Activated T-cell treated with anti-CD3 and anti-CD28 coated beads, Interleukin-2, amount 50 U/mL, for 72 hours (primary cell): ENCODE measurements at regions not wholly inside any gene's neighbourhood (a gene's known extent, or its start where the extent isn't known, plus 50 kb on each side); places are given as distances from the start of the nearest gene placed in this dataset.
"Not testable (repeated sequence)": the region's sequence is repeated elsewhere in the genome, so short reads cannot be mapped to it uniquely, and the experiment has no call there.

ENCODE experiments used
- ATAC-seq, 2 donors: fragments of 150-1000 bp; cut with Tn5 transposase; replicated peaks in 1 of 2; 2 replicates each; pipeline ENCODE4 v1.10.0; 2021; ENCODE audit warnings: moderate library complexity in 2 of 2, mild to moderate bottlenecking in 1 of 2
- DNase-seq, 2 donors: peaks; one replicate each; pipeline ENCODE4 v3.0.0; 2021 to 2022; ENCODE audit warnings: mixed read lengths in 1 of 2
- H3K27ac Mint-ChIP-seq: one replicate; pipeline ENCODE4 v1.8.0; 2022; ENCODE audit warnings: mild to moderate bottlenecking, moderate library complexity, mixed read lengths
- H3K27me3 Mint-ChIP-seq: one replicate; pipeline ENCODE4 v1.8.0; 2022; ENCODE audit warnings: low read depth, mixed read lengths
- H3K36me3 Mint-ChIP-seq, 2 donors: one replicate each; pipeline ENCODE4 v1.8.0; 2022; ENCODE audit warnings: mixed read lengths in 2 of 2, mild to moderate bottlenecking in 1 of 2; ENCODE audit not compliant: insufficient read depth in 2 of 2
- H3K4me1 Mint-ChIP-seq: one replicate; pipeline ENCODE4 v1.8.0; 2022; ENCODE audit warnings: low read depth, mixed read lengths
- H3K4me3 Mint-ChIP-seq, 2 donors: one replicate each; pipeline ENCODE4 v1.8.0; 2022; ENCODE audit warnings: mild to moderate bottlenecking in 2 of 2, mixed read lengths in 2 of 2, moderate library complexity in 2 of 2
- H3K9me3 Mint-ChIP-seq, 2 donors: one replicate each; pipeline ENCODE4 v1.8.0; 2022; ENCODE audit warnings: mixed read lengths in 2 of 2

GRCh38 chr7:82530361-82530760, 86.8 kb upstream of the CACNA2D1 start:
- DNase-seq, result no peak
- H3K4me3 Mint-ChIP-seq, result no peak overlapping the region
- no peaks in the 10 kb centered on the region for H3K27me3 Mint-ChIP-seq
- H3K4me1 Mint-ChIP-seq, result no peaks in the 10 kb centered on the region
- ATAC-seq, result no peak
- peaks cover 0 to 2% of the 10 kb centered on the region in 2 donors for H3K9me3 Mint-ChIP-seq
- no peaks in the 10 kb centered on the region for H3K36me3 Mint-ChIP-seq
- no peak overlapping the region for H3K27ac Mint-ChIP-seq

GRCh38 chr7:82528577-82529310, 85.2 kb upstream of the CACNA2D1 start:
- no peak overlapping the region for H3K27ac Mint-ChIP-seq
- peaks cover 0 to 2% of the 10 kb centered on the region in 2 donors for H3K9me3 Mint-ChIP-seq
- H3K27me3 Mint-ChIP-seq, result no peaks in the 10 kb centered on the region
- DNase-seq (no peak), ATAC-seq (no peak)
- H3K4me1 Mint-ChIP-seq, result no peaks in the 10 kb centered on the region
- no peak overlapping the region for H3K4me3 Mint-ChIP-seq
- H3K36me3 Mint-ChIP-seq, result no peaks in the 10 kb centered on the region

- Mint-ChIP-seq H3K27ac (no peak overlapping the region), H3K36me3 (no peaks in the 10 kb centered on the region), H3K27me3 (no peaks in the 10 kb centered on the region), H3K9me3 (peaks cover 0 to 2% of the 10 kb centered on the region in 2 donors), H3K4me3 (no peak overlapping the region), H3K4me1 (no peaks in the 10 kb centered on the region)
- ATAC-seq (no peak), DNase-seq (no peak)
These were observed 84.3 kb upstream of the CACNA2D1 start for GRCh38 chr7:82527851-82528250.

GRCh38 chr7:82521906-82522445, 78.4 kb upstream of the CACNA2D1 start:
- ATAC-seq (no peak), DNase-seq (no peak)
- H3K4me1 Mint-ChIP-seq, result no peaks in the 10 kb centered on the region
- H3K27me3 Mint-ChIP-seq, result no peaks in the 10 kb centered on the region
- peaks cover 0 to 2% of the 10 kb centered on the region in 2 donors for H3K9me3 Mint-ChIP-seq
- H3K4me3 Mint-ChIP-seq, result no peak overlapping the region
- no peak overlapping the region for H3K27ac Mint-ChIP-seq
- no peaks in the 10 kb centered on the region for H3K36me3 Mint-ChIP-seq

GRCh38 chr7:82517050-82517449, 73.5 kb upstream of the CACNA2D1 start:
- H3K27me3 Mint-ChIP-seq, result no peaks in the 10 kb centered on the region
- no peak overlapping the region for H3K4me3 Mint-ChIP-seq
- no peaks in the 10 kb centered on the region for H3K4me1 Mint-ChIP-seq
- no peaks in the 10 kb centered on the region for H3K36me3 Mint-ChIP-seq
- DNase-seq, result no peak
- H3K9me3 Mint-ChIP-seq, result peaks cover 0 to 5% of the 10 kb centered on the region in 2 donors
- no peak overlapping the region for H3K27ac Mint-ChIP-seq
- ATAC-seq, result no peak

- H3K36me3 Mint-ChIP-seq, result no peaks in the 10 kb centered on the region
- no peak overlapping the region for H3K27ac Mint-ChIP-seq
- H3K27me3 Mint-ChIP-seq, result no peaks in the 10 kb centered on the region
- ATAC-seq, result no peak
- H3K4me1 Mint-ChIP-seq, result no peaks in the 10 kb centered on the region
- no peak for DNase-seq
- no peak overlapping the region for H3K4me3 Mint-ChIP-seq
- peaks cover 0 to 3% of the 10 kb centered on the region in 2 donors for H3K9me3 Mint-ChIP-seq
These were observed 68.0 kb upstream of the CACNA2D1 start for GRCh38 chr7:82511542-82511941.

- no peak overlapping the region for H3K4me3 Mint-ChIP-seq
- no peaks in the 10 kb centered on the region for H3K4me1 Mint-ChIP-seq
- H3K9me3 Mint-ChIP-seq, result peaks cover 1 to 6% of the 10 kb centered on the region in 2 donors
- H3K27me3 Mint-ChIP-seq, result no peaks in the 10 kb centered on the region
- DNase-seq (no peak), ATAC-seq (no peak)
- H3K36me3 Mint-ChIP-seq, result no peaks in the 10 kb centered on the region
- H3K27ac Mint-ChIP-seq, result no peak overlapping the region
These were observed 64.5 kb upstream of the CACNA2D1 start for GRCh38 chr7:82507976-82508677.

- ATAC-seq, result no peak
- Mint-ChIP-seq H3K4me1 (no peaks in the 10 kb centered on the region), H3K9me3 (peaks cover 1 to 6% of the 10 kb centered on the region in 2 donors), H3K27ac (no peak overlapping the region), H3K4me3 (no peak overlapping the region), H3K36me3 (no peaks in the 10 kb centered on the region), H3K27me3 (no peaks in the 10 kb centered on the region)
- no peak for DNase-seq
These were observed 63.9 kb upstream of the CACNA2D1 start for GRCh38 chr7:82507365-82507975.

- ATAC-seq, result no peak
- Mint-ChIP-seq H3K9me3 (peaks cover 3 to 6% of the 10 kb centered on the region in 2 donors), H3K36me3 (no peaks in the 10 kb centered on the region), H3K4me3 (no peak overlapping the region), H3K4me1 (no peaks in the 10 kb centered on the region), H3K27ac (no peak overlapping the region), H3K27me3 (no peaks in the 10 kb centered on the region)
- no peak for DNase-seq
These were observed 63.1 kb upstream of the CACNA2D1 start for GRCh38 chr7:82506702-82507101.

- H3K27me3 Mint-ChIP-seq, result no peaks in the 10 kb centered on the region
- DNase-seq, result no peak
These were observed 62.6 kb upstream of the CACNA2D1 start for GRCh38 chr7:82506208-82506607.

GRCh38 chr7:82501346-82501745, 57.8 kb upstream of the CACNA2D1 start:
- Mint-ChIP-seq H3K27ac (no peak overlapping the region), H3K4me1 (no peaks in the 10 kb centered on the region), H3K9me3 (peaks cover 3 to 13% of the 10 kb centered on the region in 2 donors), H3K27me3 (no peaks in the 10 kb centered on the region), H3K36me3 (no peaks in the 10 kb centered on the region), H3K4me3 (no peak overlapping the region)
- DNase-seq (no peak), ATAC-seq (no peak)

More at GRCh38 chr7:82506208-82506607, 62.6 kb upstream of the CACNA2D1 start:
- ATAC-seq, result no peak
- Mint-ChIP-seq H3K4me1 (no peaks in the 10 kb centered on the region), H3K27ac (no peak overlapping the region), H3K4me3 (no peak overlapping the region), H3K36me3 (no peaks in the 10 kb centered on the region), H3K9me3 (peaks cover 3 to 9% of the 10 kb centered on the region in 2 donors)

GRCh38 chr7:82499546-82499945, 56.0 kb upstream of the CACNA2D1 start:
- not testable (repeated sequence) for DNase-seq, ATAC-seq, H3K36me3 Mint-ChIP-seq, H3K27me3 Mint-ChIP-seq, H3K4me3 Mint-ChIP-seq, H3K27ac Mint-ChIP-seq, H3K4me1 Mint-ChIP-seq
- peaks cover 1 to 13% of the 10 kb centered on the region in 2 donors for H3K9me3 Mint-ChIP-seq

- H3K4me3 Mint-ChIP-seq, result no peak overlapping the region
- no peak for ATAC-seq
These were observed 50.8 kb upstream of the CACNA2D1 start for GRCh38 chr7:82494420-82494819.

More at GRCh38 chr7:82494420-82494819, 50.8 kb upstream of the CACNA2D1 start:
- Mint-ChIP-seq H3K4me1 (no peaks in the 10 kb centered on the region), H3K9me3 (peaks cover 3 to 5% of the 10 kb centered on the region in 2 donors), H3K27ac (no peak overlapping the region), H3K36me3 (no peaks in the 10 kb centered on the region), H3K27me3 (peaks cover 5% of the 10 kb centered on the region)
- DNase-seq, result no peak
